ENCODE measurements at regions not wholly inside any gene's neighbourhood (a gene's known extent, or its start where the extent isn't known, plus 50 kb on each side); places are given as distances from the start of the nearest gene placed in this dataset.

DNA sequence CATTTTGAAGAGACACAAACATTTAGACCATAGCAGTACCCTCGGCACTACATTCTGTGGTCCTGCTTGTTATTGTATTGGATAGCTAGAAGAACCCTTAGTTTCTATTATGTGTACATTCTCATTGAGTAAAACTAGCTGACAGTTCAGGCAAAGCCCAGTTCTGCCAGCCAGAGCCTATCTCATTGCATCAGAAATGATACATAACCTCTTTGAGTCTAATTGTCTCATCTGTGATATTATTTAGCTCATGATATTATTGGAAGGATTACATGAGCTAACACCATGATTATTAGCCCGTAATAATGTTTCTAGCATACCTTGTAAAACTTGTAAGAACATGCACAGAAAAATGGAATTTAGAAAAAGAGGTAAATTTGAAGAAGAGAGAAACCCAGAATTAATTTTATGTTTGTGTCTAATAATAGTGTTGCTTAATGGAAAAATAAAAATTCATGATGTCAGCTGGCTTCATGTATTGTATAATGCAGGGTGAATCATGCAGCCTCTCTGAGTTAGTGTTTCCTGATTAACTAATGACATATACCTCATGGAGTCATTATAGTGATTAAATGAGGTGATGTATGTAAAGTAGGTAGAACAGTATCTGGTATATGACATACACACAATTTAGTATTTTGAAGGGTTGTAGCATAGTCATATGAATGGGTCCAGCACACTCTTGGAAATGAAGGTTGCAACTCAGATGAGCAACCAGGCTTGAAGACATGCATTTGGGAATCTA lies 339.4 kb upstream of the GRM7 start:
- Histone ChIP-seq H3K36me3 (ENCODE audit: control insufficient read depth, insufficient read depth, low read length) (no peaks in the 10 kb centered on the region), H3K4me3 (ENCODE audit: low read depth, low read length) (no peak overlapping the region), H3K27me3 (ENCODE audit: control insufficient read depth, insufficient read depth, low read length) (no peaks in the 10 kb centered on the region)
- TF ChIP-seq, protein P1, sequence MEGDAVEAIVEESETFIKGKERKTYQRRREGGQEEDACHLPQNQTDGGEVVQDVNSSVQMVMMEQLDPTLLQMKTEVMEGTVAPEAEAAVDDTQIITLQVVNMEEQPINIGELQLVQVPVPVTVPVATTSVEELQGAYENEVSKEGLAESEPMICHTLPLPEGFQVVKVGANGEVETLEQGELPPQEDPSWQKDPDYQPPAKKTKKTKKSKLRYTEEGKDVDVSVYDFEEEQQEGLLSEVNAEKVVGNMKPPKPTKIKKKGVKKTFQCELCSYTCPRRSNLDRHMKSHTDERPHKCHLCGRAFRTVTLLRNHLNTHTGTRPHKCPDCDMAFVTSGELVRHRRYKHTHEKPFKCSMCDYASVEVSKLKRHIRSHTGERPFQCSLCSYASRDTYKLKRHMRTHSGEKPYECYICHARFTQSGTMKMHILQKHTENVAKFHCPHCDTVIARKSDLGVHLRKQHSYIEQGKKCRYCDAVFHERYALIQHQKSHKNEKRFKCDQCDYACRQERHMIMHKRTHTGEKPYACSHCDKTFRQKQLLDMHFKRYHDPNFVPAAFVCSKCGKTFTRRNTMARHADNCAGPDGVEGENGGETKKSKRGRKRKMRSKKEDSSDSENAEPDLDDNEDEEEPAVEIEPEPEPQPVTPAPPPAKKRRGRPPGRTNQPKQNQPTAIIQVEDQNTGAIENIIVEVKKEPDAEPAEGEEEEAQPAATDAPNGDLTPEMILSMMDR (IDR thresholded peaks at IDR 0.05; ENCODE audit: insufficient read depth, low read length, poor library complexity, severe bottlenecking): no peak
- no peak for DNase-seq (ENCODE audit: low read depth)

DNA sequence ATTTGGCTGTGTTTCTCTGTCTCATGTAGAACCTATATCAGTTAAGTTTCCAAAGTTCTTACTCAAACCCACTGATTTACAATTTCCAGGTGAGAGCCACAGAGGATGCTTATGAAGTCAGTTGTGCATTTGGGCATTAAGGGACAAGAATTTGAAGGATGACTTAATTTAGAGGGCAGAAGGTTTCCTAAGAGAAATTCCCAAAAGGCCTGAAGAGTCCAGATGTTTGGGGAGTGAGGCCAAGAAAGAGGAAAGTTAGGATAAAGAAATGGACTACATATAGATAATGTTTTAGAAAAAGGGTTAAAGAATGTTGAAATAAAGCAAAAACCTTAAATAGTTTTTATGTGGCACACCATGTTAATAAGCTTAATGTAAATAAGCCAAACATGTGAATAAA lies 338.7 kb upstream of the GRM7 start:
- Histone ChIP-seq H3K4me3 (ENCODE audit: low read depth, low read length) (no peak overlapping the region), H3K36me3 (ENCODE audit: control insufficient read depth, insufficient read depth, low read length) (no peaks in the 10 kb centered on the region), H3K27me3 (ENCODE audit: control insufficient read depth, insufficient read depth, low read length) (no peaks in the 10 kb centered on the region)
- TF ChIP-seq, protein P1 (IDR thresholded peaks at IDR 0.05; ENCODE audit: insufficient read depth, low read length, poor library complexity, severe bottlenecking): no peak
- DNase-seq (ENCODE audit: low read depth): no peak

DNA sequence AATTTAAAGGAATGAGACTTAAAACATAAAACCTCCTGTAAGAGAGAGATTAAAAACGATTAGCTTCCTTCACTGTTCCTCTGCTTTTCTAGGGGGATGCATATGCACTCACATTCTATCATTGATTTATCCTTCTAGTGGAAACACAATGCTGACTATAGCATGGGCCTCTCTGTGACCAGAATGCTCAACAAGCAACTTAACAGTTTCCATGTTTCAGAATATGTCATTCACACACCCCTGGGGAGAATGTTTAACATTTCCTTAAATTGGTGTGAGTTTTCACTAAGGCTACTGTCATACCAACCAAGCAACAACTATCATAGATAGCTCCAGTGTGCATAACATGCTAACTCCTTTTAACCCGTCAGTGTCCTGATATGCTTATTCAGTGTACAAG lies 337.9 kb upstream of the GRM7 start:
- Histone ChIP-seq H3K27me3 (ENCODE audit: control insufficient read depth, insufficient read depth, low read length) (no peaks in the 10 kb centered on the region), H3K4me3 (ENCODE audit: low read depth, low read length) (no peak overlapping the region), H3K36me3 (ENCODE audit: control insufficient read depth, insufficient read depth, low read length) (no peaks in the 10 kb centered on the region)
- no peak for DNase-seq (ENCODE audit: low read depth)
- TF ChIP-seq, protein P1 (IDR thresholded peaks at IDR 0.05; ENCODE audit: insufficient read depth, low read length, poor library complexity, severe bottlenecking): no peak

DNA sequence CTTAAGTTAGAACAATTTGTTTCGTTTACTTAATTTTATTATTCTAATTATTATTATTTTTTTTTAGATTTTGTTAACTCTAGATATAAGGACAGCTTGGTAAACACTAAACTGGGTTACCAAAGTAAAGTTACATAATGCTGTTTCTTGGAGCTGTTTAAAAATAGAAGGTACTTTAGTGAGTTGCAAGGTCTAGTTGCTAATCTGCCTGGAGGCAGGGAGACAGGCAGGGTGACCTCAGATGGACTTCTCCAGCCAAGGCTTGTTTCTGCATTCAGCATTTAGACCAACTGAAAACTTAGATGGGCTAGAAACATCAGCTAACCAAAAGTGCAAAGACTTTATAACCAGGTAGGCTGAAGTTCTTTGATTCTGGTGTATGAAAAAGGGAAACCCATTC lies 336.4 kb upstream of the GRM7 start:
- DNase-seq (ENCODE audit: low read depth): no peak
- no peaks in the 10 kb centered on the region for H3K36me3 ChIP-seq (ENCODE audit: control insufficient read depth, insufficient read depth, low read length)
- H3K27me3 ChIP-seq (ENCODE audit: control insufficient read depth, insufficient read depth, low read length): no peaks in the 10 kb centered on the region
- H3K4me3 ChIP-seq (ENCODE audit: low read depth, low read length): no peak overlapping the region
- TF ChIP-seq, protein P1 (IDR thresholded peaks at IDR 0.05; ENCODE audit: insufficient read depth, low read length, poor library complexity, severe bottlenecking): no peak

DNA sequence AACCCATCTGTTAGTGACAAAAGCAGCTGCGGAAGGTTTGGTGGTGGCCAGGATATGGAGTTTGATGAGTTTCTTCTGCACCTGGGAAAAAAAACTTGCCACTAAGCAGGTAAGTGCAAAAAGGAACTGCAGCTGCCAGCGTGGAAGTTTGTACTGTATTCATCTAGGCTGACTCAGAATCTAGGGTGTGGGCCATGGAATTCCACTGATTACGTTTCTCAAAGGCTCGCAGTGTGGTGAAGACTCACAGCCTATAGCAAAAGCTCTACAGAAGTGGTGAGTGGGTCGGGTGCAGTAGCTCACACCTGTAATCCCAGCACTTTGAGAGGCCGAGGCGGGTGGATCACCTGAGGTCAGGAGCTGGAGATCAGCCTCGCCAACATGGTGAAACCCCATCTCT lies 334.6 kb upstream of the GRM7 start:
- no peak for DNase-seq (ENCODE audit: low read depth)
- no peaks in the 10 kb centered on the region for H3K27me3 ChIP-seq (ENCODE audit: control insufficient read depth, insufficient read depth, low read length)
- H3K36me3 ChIP-seq (ENCODE audit: control insufficient read depth, insufficient read depth, low read length): no peaks in the 10 kb centered on the region
- TF ChIP-seq, protein P1 (IDR thresholded peaks at IDR 0.05; ENCODE audit: insufficient read depth, low read length, poor library complexity, severe bottlenecking): no peak
- no peak overlapping the region for H3K4me3 ChIP-seq (ENCODE audit: low read depth, low read length)

DNA sequence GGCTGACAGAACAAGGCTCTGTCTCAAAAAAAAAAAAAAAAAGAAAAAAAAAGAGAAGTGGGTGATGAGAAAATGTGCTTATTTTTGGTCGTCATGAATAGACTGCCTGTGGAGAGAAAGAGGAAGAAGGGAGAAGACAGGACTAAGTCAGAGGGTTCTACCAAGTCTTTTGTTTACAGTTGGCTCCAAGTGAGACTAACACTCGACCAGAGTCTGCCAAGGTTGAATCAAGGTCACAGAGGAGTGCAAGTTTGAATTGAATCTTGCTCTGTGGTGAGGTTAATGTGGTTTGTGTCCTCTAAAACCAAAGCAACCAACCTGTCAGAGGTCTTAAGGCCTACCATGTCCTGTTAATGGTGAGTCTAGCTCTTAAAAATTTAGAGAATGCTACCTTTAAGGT lies 334.1 kb upstream of the GRM7 start:
- no peak for DNase-seq (ENCODE audit: low read depth)
- Histone ChIP-seq H3K27me3 (ENCODE audit: control insufficient read depth, insufficient read depth, low read length) (no peaks in the 10 kb centered on the region), H3K4me3 (ENCODE audit: low read depth, low read length) (no peak overlapping the region), H3K36me3 (ENCODE audit: control insufficient read depth, insufficient read depth, low read length) (no peaks in the 10 kb centered on the region)
- TF ChIP-seq, protein P1 (IDR thresholded peaks at IDR 0.05; ENCODE audit: insufficient read depth, low read length, poor library complexity, severe bottlenecking): no peak
